ENCODE measurements at regions not wholly inside any gene's neighbourhood (a gene's known extent, or its start where the extent isn't known, plus 50 kb on each side); places are given as distances from the start of the nearest gene placed in this dataset.
"Not testable (repeated sequence)": the region's sequence is repeated elsewhere in the genome, so short reads cannot be mapped to it uniquely, and the experiment has no call there.

DNA sequence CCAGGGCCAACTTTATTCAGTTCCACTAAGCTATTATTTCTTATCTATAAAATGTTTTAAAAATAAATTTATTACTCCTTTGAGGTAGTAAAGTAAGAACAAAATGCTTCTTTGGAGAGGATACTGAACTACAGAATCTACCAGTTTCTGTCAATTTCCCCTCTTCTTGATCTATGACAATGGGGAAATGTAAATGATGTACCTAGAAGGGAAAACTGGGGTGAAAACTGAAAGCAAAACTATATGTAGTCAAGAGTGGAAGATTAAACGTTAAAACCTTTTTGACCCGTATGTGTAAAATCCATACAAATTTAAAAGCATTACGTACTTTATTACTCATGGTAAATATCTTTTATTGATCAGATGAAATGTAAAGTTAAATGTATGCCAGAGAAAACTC, 1287.8 kb upstream of the TMEFF2 start:
- DNase-seq = no peak

DNA sequence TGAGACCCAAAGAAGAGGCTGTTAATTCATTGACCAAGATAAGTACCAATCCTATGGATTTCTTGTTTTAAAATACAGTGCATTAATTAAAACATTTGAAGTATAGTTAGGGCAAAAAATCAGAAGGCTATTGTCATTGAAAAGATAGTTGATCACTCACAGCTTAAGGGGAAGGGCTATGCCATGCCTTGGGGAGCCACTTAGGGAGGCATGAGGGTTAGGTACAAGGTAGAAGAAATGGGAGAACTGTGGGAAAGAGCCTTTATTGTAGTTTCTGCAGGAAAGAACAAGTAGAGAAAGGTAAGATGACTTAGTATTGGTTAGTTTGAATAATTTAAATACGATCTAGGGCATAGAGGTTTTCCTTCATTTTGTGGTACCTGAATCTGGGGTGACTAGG, 1285.5 kb upstream of the TMEFF2 start:
- no peak for DNase-seq

DNA sequence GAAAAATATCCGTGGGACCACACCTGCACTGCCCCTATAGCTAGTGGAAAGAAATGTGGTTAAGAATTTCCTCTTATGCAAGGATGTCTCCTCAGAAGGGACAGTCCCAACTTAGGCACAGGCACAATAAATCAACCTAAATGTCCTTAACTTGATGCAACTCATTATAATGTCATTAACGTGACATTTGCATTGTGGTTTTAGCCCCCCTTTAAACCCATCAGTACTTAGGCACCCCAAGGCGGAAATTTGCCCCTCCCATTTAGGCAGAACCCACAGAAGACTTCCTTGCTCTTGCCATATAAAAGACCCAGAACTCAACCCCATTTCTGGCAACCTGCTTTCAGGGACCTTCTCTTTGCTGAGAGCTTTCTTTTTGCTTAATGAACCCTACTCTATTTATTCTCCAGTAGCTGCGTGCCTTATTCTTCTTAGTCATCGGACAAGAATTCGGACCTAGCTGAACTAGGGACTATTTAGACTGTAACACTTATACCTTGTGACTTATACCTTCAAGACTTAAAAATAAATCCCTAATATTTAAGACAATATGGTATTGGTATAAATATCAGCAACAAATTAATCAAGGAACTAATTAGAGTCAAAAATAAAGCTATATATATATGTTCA, 1281.6 kb upstream of the TMEFF2 start:
- no peak for DNase-seq

DNA sequence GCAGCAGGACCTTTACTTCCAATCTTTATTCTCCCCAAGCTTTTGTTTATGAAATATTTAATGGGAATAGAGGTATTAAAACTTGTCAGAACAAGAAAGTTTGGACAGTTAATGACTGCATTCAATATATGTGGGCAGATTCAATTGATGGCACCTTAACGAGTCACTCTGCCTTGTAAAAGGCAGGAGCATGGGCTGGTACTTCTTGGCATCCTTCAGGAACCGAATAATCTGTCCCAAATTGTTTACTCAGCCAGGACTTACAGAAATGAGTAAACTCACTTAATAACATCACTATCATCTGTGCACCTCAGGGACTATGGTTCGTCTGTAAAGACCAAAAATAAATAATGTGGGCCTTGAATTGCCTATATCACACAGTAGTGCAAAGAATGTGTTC, 1280.3 kb upstream of the TMEFF2 start:
- no peak for DNase-seq

DNA sequence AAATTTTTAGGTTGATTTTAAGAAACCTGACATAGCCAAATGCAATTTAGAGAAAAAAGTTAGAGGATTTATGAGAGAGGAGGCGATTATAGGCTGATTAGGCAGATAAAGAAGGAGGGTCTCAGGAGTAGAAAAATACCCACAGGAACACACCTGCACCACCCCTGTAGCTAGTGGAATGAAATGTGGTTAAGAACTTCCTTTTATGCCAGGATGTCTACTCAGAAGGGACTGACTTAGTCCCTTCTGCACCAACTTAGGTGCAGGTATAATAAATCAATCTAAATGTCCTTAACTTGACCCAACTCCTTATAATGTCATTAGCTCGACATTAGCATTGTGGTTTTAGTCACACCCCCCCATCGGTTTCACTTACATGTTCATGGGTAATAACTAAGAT, 1274.5 kb upstream of the TMEFF2 start:
- no peak for DNase-seq

DNA sequence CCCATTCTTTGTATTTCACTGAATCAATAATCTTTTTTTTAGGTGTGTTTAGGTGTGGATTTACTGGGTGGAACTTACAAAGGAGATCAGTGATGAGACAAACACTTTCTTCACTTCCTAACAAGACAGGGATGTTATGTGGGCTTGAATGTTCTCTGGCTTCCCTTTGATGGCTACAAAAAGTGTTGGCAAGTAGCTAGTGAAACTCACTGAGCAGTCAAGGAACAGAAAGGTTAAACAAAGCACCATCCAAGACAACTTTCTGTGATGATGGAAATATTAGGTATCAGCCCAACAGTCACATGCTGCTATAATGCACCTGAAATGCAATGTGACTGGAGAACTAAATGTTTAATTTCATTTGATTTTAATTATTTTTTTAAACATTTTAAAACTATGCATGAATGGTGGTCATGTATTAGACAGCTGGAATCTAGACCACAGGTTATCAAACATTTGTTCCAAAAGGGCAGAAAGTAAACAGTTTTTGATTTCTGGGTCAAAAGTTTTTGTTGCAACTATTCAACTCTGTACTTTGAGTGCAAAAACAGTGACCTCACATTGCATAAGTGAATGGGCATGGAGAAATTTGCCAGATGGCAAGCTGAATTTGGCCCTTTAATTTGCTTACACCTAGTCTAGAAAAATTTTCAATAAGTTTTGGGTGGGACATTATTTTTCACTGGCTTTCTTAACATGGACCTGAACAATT, 1272.7 kb upstream of the TMEFF2 start:
- DNase-seq = no peak

DNA sequence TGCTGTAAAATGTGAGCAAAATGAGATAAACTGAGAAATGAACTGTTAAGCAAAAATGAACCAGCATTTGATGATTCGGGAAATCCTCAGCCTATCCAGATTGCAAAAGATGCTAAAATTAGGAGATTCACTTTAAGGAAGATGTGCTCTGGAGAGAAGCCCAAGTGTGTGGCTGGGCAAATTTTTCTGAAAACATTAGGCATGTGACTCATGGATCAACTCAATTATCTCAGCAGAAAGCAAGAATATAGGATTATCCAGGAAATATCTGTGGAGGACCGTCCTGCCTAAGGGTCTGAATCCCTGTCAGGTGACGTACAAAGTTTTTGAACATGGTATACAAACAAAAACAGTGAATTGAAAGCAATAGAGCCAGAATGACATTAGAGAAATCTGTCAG, 1268.3 kb upstream of the TMEFF2 start:
- no peak for DNase-seq

DNA sequence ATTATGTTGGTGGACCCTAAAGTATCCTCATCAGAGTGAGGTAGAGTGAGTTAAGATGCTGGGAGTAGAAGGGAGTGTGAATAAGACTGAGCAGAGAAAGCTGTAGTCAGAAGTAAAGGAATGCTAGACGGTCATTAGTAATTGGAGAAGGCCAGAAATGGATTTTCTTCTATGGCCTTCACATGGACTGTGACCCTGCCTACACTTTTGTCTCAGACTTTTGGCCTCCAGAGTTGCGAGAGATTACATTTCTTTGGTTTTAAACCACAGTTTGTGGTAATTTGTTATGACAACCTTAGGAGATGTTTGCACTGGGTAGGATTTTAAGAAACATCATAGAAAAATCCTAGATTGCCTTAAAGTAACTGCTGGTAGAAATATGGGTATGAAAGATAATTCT, 1267.7 kb upstream of the TMEFF2 start:
- no peak for DNase-seq

DNA sequence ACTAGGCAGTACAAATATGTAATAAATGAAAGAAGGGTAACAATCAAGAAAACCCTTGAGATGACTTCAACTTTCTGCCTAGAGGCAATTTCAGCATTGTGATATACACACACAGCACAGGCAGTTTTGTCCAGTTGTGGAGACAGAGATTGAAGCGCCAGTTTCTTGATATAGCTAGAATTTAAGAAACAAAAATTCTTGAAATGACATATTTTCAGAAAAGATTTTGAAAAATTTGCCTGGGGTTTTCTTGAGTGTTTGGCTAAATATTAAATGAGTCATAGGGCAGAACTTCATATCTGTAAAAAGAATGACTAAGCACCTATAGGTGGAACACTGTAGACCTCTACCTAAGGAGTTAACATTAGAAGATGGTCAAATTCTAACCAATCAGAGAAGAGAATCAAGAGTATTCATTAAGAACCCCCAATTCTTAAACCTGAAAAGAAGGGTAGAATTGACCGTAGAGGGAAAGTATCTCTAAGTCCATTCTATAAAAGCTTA, 1266.8 kb upstream of the TMEFF2 start:
- no peak for DNase-seq

DNA sequence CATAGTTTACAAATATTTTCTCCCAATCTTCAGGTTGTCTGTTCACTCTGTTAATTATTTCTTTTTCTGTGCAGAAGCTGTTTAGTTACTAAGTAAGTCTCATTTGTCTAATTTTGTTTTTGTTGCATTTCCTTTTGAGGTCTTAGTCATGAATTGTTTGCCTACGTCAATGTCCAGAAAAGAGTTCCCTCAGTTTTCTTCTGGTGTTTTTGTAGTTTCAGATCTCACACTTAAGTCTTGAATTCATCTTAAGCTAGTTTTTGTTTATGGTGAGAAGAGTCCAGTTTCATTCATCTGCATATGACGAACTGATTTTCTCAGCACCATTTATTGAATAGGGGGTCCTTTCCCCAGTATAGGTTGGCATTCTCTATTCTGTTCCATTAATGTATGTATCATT, 1252.2 kb upstream of the TMEFF2 start:
- no peak for DNase-seq

DNA sequence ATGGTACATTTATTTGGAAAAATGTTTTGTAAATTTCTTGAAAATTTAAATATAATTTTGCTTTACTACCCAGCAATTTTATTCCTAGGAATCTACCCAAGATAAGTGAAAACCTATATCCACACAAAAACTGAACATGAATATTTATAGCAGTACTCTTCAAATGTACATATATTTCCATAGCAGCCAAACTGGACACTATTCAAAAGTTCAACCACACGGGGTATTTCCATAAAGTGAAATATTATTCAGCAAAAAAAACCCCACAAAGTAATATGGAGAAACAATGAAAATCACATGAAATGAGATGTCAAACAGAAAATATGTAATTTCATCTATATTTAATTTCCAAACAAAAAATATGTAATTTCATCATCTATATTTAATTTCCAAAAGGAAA, 1247.6 kb upstream of the TMEFF2 start:
- DNase-seq = no peak

DNA sequence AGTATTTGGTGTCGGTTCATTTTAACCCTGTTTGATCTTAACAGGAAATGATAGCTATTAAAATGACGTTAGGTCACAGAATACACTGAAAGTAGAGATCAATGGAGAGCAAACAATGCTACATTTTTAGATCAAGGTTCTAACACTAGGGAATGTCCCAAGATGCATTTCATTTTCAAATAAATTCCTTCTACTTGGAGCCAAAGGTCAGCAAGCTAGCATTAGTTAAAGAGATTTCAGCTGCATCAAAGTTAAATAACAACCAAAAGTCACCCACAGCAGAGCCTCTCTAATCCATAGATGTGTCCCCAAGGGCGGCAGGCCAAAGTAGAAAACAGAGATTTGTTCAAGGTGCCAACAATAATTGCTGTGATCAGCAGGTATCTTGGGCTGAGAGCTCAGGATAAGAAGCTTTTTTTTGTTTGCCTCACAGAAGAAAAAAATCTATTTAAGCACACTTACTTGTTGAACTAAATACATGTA, 1233.6 kb upstream of the TMEFF2 start:
- DNase-seq = no peak

DNA sequence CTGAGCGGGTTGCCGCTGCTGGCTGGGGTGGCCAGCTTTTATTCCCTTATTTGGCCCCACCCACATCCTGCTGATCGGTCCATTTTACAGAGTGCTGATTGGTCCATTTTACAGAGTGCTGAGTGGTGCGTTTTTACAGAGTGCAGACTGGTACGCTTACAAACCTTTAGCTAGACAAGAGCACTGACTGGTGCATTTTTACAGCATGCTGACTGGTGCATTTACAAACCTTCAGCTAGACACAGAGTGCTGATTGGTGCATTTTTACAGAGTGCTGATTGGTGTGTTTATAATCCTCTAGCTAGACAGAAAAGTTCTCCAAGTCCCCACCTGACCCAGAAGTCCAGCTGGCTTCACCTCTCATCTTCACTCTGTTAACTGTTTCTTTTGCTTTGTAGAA, 1217.6 kb upstream of the TMEFF2 start:
- DNase-seq = not testable (repeated sequence)

DNA sequence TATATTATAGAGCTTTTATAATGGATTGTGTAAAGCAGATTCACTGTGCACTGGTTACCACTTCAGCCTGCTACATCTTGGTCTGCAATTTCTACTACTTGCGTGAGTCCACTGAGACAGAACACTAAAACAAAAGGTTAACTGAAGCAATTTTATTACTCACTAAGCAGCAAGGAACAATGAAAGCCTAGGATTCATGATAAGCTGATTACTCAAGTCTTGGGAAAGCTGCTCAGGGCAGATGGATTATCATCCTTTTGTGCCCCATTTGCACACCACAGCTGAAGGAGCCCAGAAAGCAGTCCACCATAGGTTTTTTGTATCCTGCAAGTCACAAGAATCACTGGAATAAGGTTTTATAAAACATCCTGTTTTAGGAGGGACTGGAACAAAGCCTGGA, 1215.2 kb upstream of the TMEFF2 start:
- no peak for DNase-seq

DNA sequence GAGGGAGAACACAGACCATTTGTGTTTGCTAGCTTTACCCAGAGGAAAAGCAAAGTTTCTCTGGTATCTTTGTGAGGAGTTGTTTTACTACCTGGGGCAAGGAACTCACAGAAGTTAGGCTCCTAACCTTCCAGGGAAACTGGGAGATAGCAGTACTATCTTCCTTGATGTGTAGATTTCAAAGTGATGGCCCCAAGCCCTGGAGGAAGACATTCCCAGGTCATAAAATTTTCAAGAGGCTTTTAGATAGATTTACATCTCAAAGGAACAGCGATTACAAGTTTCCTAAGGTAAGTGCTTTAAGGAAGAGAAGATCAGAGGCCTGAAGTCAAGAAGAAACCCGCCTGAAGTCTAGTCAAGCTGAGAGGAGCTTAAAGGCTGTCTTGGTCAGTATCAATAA, 1187.8 kb upstream of the TMEFF2 start:
- DNase-seq = no peak

DNA sequence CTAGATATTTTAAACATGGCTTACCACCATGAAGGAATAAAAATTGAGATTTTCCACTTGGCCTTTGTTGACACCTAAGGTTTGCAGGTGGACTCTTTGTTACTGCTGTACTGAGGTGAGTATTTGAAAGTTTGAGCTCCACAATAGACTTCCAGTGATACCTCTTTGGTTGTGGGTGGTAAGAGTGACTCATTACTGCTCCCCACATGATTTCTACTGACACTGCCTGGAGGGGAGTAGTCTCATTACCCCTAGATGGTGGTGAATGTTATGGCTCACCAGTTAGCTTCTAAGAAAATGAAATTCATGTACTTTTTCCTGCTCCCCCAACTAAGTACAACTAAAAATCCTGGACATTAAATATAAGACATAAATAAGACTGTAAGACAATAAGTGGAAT, 1183.1 kb upstream of the TMEFF2 start:
- no peak for DNase-seq

DNA sequence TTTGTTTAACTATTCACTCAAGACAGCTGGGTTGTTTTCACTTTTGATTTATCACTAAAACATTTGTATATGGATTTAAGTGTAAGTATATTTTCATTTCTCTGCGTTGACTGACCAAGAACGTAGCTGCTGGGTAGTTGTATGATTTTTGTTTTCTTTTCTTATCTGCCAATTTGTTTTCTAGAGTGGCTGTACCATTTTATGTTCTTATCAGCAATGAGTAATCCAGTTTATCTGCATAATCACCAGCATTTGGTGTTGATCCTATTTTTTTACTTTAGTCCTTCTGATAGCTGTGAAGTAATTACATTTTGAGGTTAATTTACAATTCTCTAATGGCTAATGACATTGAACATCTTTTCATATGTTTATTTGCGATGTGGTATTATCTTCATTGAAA, 1178.4 kb upstream of the TMEFF2 start:
- DNase-seq = no peak

DNA sequence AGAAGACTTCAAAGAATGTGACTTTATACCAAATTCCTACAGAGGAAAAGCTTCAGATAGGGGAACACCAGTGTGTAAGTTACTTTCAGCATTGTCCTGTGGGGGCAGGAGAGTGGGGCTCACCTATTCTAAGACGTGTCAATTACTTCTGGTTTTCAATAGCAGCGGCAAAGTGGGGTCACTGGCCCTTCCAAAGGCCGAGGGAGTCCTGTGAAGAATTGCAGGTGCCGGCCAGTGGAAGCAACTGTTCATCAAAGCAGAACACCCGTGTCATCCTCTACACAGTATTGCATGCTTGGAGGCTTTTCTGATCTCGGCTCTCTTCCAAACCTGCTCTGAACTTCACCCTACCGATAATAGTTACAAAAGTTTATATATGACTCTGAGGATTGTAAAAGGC, 1176.5 kb upstream of the TMEFF2 start:
- DNase-seq = no peak

DNA sequence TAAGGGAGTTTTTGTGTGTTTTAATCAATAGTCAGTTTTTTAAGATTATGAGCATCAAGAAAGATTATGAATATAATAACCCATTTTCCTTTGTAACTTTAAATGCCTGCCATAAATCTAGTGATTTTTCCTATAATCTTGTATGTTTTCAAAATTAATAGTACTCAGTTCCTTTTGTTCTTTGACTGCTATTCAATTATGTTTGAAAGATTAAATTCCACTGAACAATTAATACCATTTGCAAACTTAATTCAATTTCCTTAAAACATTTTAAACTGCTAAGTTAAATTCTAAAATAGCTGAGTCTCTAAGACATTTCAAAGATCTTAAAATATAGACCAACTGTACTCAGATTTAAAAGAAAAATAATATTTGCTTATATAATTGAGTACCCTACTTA, 1173.9 kb upstream of the TMEFF2 start:
- no peak for DNase-seq

DNA sequence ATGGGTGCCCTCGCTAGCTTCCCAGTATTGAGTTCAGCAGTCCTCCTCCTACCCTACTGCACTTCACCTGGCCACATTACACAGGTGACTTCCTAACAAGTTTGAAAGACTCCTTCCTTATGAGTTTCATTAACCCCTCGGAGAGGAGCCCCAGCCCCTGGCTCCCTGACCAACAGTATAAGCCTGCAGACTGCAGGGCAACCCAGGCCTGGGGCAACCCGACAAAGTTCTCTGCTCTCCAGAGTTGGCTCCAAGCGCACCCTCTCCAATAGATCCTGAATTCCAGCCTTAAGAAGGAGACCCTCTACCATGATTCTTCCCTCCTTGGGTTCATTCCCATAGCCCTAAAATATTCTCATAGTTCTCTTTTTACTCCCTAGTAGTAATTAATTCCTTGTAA, 1162.8 kb upstream of the TMEFF2 start:
- DNase-seq = no peak

DNA sequence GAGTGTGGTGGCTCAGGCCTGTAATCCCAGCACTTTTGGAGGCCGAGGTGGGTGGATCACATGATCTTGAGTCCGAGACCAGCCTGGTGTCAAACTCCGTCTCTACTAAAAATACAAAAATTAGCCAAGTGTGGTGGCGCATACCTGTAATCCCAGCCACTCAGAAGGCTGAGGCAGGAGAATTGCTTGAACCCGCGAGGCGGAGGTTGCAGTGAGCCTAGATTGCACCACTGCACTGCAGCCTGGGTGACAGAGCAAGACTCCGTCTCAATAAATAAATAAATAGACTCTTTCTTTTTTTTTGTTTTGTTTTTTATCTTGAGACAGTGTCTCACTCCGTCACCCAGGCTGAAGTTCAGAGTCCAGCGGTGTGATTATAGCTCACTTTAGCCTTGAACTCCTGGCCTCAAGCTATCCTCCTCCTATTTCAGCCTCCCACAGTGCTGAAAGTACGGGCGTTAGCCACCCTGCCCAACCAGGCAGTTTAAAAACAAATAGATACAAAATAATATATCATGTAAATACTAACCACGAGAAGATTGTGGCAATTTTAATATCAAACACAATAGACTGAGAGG, 1158.0 kb upstream of the TMEFF2 start:
- not testable (repeated sequence) for DNase-seq

DNA sequence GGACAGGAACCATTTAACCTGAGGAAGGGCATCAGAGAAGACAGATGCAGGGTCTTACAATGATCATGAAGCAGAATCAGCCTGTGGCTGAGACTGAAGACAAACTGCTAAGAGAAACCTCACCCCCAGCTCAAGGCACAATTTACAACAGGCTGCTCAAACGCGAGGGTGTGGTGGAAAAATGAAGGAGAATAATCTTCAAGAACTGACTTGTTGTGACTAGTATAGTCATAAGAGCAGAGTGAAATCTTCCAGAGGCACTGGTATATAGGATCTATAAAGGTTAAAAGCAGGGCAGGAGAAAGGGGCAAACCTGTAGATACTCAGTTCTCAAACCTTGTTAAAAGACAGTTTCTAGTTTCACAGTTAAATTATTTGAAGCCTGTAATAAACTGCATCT, 1155.8 kb upstream of the TMEFF2 start:
- no peak for DNase-seq

DNA sequence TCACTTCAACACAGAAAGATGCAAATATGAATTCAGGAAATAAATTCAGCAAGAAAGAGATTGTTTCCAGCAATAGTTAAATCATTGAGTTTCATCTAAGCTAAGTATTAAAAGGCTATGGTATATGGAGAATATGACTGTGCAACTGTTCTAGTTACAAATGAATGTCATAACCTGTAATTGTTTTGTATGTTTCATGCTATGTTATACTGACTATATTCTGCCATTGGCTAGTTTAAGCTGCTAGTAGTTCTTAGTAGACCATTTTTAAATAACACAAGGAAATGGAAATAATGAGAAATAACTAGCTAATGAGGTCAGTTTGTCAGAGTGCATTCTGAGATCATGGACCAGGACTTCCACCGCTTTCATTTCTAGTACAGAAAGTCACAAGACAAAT, 1154.9 kb upstream of the TMEFF2 start:
- DNase-seq = no peak

DNA sequence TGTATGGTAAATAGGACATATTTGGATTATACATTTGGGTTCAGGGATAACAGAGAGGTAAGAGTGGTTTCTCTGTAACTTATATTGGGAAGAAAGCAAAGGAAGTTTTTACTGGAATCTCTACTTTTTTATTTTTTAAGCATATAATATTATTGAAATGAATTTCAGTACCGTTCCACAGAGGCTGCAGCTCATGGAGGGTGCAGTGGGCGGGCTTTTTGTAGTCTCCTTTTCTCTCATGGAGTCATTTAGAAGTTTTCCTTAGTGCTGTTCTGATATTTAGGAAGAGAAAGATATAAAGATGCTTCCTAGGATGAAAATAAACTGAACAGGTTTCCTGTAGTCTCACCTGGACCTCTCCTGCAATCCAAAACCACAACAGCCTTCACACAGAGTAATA, 1153.3 kb upstream of the TMEFF2 start:
- DNase-seq = no peak

Measured in DMS 273 treated with DMSO at 0.1 percent for 48 hours (cell line).